HT1080 (cell line): ENCODE measurements at regions not wholly inside any gene's neighbourhood (a gene's known extent, or its start where the extent isn't known, plus 50 kb on each side); places are given as distances from the start of the nearest gene placed in this dataset.
"Not testable (repeated sequence)": the region's sequence is repeated elsewhere in the genome, so short reads cannot be mapped to it uniquely, and the experiment has no call there.

ENCODE experiments used
- DNase-seq: peaks from one replicate; pipeline ENCODE4 v3.0.0-alpha.2; 2015; ENCODE audit warnings: low read depth

DNA sequence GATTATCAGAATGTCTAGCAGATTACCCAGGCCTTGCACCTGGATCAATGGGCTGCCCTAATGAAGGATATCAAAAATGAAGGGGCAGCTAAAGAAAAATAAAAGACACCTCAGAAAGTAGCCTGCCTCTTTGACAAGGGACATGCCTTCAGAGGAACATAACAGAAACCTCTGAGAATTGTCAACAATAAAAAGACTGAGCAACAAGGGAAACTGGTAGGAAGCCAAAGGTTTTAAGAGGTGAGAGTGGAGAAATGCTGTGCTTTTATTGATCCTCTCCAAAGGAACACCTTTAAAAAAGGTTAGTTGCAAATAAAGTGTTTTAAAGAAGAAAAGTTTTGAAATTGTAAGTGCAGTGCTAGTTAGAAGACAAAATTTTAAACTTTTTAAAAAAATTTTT is 187.8 kb upstream of the TTC14 start:
- no peak for DNase-seq

DNA sequence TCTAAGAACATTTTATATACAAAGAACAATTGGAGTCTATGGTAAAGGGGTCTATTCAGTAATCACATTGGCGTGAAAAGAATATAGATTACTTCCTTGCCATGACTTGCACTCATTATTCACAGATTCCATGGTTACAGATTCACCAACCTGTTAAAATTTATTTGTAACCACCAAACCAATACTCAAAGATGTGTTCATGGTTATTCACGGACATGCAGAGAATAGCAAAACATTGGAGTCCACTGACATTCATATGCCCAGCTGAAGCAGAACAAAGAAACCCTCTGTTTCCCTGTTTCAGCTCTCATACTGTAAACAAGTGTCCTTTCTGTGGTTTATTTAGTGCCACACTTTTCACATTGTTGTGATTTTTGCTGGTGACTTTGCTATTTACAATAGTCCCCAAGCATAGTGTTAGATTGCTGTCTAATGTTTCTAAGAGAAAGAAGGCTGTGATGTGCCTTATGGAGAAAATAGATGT is 185.8 kb upstream of the TTC14 start:
- peak; percentile 89 for DNase-seq

DNA sequence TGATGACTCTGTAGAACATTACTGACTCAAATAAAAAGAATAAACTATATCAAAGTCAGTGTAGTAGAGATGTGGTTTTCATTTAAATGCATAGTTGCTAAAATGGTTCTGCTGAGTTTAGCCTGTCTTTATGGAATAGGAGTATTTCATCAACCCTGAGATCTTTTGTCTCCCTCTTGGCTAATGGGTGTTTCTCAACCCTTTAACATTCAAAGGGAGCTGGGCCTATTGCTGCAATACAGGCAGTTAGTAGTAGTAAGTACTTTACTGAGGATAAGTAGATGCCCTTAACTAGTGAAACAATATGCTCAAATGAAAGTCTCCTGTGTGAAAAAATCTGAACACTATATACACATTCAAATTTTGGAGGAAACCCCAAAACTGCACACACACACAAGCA is 184.7 kb upstream of the TTC14 start:
- DNase-seq: no peak

DNA sequence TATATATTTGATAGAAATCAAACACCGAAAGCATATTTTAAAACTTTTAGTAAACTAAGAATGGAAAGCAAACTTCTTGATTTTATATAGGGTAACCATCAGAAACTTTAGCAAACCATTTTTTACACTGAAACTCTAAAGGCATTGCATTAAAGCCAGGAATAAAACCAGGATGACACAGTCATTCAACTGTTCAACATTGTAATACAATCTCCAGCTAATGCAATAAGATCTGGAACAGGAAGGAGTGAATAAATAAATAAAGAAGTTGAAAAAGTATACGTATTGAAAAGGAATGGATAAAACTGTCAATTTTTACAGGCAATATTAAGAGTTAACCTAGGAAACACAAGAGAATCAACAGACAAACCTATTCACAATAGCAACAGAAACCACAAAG is 181.9 kb upstream of the TTC14 start:
- DNase-seq: peak; percentile 46

DNA sequence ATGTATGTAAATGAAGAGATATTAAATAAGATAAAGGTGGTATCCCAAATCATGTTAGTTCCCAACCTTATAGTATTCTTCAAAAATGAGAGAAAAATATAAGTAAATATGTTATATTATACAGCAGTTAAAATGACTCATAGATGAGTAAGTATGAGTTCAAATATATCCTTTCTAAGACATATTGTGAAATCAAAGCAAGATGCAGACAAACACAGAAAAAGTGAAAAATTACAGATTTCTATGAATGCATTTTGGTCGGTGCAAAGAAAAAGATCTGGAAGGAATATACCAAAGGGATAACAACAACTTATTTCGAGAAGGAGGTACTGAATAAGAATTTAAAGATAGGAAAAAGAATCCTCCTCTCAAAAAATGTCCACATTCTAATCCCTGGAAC is 181.2 kb upstream of the TTC14 start:
- peak; percentile 59 for DNase-seq

DNA sequence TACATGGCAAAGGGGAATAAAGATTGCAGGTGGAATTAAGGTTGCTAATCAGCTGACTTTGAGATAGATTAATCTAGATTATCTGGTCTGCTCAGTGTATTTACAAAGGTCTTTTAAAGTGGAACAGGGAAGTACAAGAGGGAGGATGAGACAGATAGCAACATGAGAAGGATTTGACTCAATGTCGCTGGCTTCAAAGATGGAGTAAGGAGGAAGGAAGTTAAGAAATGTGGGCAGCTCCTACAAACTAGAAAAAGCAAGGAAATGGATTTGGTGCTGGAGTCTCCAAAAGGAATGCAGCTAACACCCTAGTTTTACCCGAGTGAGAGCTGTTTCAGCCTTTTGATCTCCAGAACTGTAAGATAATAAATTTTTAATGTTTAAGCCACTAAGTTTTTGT is 180.7 kb upstream of the TTC14 start:
- DNase-seq: peak; percentile 44

DNA sequence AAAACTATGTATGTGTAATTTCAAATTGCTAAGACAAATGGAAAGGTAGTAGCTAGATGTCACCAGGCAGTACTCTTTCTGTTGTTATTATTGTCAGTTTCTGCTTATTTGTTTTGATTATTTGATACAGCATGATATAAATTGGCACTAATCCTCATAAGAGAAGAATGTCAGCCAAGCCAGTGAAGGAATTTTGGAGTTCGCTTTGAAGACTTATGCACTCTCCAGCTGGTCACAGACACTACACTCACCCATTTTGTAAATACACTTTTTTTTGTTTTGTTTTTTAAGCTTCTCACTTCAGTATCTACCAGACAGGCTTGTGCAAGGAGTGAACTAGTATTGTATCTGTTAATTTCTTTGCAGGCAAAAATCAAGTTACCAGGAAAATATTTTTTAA is 180.2 kb upstream of the TTC14 start:
- DNase-seq: no peak

DNA sequence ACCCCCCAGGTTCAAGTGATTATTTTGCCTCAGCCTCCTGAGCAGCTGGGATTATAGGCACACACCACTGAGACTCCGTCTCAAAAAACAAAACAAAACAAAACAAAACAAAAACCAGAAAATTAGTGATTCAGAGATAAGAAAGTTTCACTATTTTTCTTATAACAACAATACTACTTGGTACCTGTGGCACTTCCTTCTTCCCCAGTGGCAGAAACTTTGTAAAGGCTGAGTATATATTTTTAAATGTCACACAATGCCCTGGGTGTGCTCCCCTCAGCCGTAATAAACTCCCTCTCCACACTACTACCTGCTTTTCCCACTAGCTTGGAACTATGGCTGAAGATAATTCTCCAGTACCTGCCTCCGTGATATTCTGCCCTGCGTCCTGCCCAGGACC is 177.7 kb upstream of the TTC14 start:
- DNase-seq: not testable (repeated sequence)

DNA sequence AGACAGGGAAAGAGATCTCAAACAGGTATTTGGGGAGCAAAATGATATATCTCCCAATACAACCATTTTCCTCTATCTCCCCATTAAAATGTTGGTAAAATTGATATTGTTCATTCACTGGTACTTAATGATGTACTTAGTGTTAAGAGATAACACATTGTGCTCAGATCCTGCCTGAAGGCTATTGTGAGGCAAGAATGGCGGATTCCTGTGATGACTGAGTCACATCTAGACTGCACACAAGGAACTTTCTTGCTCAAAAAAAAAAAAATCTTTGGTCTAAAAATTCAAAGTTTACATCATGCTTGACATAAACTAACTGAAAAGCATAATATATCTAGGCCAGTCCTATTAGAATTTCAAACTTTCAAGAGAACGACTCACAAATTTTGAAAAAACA is 171.1 kb upstream of the TTC14 start:
- no peak for DNase-seq

DNA sequence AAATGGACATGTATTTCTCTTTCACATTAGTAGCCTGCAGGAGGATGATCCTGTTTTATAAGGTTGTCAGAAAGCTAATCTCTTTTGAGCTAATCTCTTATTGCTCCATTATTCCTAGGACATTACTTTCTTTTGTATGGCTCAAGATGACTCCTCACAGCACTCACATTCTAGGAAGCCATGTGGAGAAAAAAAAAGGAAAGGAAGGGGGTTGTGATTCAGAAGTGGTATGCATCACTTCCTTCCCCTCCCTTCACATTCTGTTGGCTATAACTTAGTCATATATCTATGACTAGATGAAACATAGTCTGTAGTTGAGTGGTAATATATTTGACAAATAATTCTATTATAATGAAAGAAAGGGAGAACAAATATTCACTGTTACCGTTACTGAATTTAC is 168.8 kb upstream of the TTC14 start:
- DNase-seq: peak; percentile 99

DNA sequence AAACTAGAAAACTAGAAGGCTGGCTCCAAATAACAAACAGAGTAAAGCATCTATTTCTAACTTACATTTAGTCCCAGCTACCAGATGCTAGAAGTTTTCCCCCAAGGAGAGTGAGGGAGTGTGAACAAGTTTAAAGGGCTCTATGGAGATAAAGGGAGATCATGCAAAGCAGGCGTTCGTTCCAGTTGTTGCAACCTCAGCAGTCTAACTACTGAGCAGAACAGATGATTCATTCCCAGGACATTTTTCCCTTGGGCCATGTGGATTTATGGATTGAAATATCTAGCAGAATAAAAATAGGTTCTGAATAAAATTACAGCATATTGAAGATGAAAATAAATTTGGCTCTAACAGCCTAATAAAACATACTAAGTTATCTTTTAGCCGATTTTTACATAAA is 154.8 kb upstream of the TTC14 start:
- no peak for DNase-seq

DNA sequence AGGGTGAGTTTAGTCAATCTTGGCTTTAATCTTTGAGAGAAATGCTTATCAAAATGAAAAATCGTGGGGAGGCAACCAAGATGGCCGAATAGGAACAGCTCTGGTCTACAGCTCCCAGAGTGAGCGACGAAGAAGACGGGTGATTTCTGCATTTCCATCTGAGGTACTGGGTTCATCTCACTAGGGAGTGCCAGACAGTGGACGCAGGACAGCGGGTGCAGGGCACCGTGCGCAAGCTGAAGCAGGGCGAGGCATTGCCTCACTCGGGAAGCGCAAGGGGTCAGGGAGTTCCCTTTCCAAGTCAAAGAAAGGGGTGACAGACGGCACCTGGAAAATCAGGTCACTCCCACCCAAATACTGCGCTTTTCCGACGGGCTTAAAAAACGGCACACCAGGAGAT is 153.6 kb upstream of the TTC14 start:
- DNase-seq: not testable (repeated sequence)

DNA sequence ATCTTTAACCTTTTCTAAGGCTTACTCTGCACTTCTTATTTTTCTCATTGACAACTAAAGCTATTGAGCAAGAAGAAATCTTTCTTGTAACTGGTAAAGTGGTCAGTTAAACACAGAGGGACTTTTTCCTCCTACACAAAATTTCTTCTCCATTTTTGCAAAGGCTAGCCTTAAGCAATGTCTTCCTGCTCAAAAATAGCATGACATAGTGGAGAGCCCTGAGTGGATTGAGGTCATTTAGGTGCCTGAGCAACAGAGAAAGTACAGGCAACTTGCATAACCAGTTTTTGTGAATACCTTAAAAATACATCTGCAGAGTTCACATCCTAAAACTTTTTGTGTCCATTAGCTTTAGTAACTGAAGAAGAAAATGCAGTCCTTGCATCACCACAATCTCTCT is 144.7 kb upstream of the TTC14 start:
- DNase-seq: no peak

DNA sequence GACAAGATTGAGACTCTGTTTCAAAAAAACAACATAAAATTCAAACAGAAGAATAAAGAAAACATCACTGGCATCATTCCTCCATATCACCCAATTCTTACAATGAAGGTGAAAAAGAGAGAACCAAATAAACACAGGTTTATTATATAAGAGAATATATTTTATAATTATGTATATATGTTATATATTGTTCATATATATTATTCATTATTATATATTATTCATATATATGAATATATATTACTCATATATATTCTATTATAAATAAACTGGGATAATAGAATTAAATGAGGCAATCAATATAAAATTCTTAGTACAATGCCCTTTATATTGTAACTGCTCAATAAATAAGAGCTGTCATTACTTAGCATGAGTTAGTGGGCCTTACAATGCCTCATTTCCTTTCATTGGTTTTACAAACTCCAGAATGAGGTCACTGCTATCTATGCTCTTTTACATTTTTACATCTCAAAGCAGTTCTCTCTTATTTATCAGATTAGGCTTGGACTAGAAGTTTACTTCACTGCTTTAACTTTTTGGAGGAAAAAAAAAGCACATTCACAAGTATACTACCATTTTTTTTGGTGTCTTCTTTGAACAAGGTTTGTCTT is 135.5 kb upstream of the TTC14 start:
- peak; percentile 50 for DNase-seq

DNA sequence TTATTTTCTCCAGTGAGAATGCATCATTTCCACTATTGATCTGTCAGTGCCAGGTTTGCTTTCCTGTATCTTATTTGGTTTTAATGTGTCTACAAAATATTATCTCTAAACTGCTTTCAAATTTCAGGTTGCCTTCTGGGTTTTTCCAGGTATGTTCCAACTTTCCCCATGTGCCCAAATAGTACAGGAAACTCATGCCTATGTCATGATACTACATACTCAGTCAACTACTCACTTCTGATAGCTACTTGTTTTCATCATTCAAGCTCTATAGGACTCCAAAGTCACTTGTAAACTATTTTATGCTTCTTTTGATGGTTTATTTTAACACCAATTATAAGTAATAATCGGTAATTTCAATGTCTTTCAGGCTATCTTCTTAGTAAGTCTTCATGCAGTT is 134.8 kb upstream of the TTC14 start:
- peak; percentile 39 for DNase-seq

DNA sequence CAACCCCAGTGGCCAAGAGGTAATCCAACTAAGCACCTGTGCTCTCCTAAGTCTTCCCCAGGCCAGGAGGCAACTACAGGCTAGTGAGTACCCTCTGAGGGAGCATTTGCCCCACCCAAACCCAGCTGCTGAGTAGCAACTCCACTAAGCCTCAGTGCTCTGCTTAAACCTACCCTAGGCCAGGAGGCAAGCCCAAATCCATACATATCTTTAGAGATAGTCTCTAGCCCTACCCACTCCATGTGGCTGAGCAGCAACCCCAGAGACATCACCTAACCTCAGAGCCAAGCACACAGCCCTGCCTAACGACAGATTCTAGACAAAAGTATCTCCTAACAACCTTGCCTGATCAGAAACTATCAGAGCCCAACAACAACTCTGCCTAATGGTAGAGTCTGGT is 132.8 kb upstream of the TTC14 start:
- no peak for DNase-seq

DNA sequence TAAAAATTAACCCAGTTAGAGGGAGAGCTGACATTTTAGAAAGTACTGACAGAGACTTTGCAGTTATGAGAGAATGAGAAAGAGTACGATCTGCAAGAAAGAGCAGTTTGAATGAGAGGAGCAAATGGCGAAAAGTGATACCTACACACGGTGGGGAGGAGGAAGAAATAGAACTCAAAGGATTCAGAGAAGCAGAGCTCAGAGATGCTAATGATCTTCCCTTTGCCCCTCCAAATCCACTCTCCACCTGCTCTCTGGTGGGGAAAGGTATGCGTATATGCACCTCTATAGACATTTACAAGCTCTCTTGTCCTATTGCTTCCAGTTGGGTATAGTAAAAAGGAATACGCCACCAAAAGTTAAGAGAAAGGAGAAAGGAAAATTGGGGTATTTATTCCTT is 123.3 kb upstream of the TTC14 start:
- DNase-seq: no peak

DNA sequence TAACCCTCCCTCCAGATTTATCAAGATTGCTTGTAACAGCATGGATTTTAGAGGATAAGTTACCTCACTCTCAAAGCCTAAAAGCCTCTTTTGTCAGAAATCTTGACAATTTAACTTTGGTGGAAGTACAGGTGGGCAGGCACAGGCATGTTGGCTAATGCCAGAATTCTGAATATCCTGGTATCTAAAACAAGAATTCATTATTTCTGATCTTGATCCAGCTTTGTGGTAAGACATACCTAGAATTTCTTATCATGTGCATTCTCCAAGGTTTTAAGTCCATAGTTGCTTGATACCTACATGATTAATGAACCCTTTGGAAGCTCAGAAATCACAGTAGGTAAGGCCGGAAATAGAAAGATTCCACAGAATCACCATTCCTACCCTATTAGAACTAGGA is 109.9 kb upstream of the TTC14 start:
- DNase-seq: no peak

DNA sequence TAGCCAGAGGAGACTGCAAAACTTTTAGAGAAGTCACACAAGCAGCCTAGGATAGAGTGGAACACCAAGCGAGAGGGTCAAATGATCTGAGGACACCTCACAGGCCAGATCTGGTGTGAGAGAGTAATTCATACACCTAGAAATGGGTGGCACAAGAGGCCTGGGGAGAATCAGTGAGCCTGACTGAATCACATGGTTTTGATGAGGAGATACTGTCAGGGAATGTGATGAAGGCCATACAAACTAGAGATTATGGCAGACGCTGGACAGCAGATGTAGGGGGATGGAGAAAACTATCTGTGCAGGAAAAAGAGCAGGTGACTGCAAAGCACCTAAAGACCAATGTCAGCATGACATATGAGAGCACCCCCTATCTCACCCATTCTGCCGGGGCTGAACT is 105.0 kb upstream of the TTC14 start:
- DNase-seq: no peak

DNA sequence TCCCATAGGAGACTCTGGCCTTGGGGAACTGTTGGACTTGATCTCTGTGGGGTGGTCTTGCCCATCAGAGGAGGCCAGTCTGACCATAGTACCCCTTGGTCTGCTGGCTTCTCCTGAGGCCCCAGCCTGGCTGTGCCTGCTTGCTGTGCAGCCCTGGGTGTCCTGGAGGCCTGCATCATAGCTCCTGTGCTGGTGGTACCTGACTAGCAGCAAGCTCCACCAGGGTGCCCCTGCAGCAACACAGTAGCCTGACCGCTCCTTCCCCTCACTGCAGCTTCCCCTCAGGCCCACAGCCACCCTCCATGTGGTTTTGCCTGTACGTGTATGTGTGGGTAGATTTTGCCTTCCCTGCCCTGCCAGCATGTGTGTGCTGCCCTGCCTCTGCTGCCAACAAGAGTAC is 85.6 kb upstream of the TTC14 start:
- no peak for DNase-seq

DNA sequence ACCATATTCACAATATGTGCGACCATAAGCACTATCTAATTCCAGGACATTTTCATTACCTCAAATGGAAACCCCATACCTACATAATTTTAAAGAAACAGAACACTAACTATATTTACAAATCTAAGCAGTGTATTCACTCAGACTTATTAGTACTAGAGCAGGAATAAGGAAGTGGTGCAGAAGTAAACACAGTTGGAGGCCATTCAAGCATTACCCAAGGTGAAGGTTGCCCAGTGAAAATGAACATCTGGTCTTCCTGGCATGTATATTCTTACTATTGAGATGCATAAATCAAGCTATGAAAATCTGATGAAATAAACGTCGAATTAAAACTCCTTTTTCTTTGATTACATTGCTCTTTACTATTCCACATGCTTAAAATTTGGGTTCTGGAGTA is 78.9 kb upstream of the TTC14 start:
- no peak for DNase-seq

DNA sequence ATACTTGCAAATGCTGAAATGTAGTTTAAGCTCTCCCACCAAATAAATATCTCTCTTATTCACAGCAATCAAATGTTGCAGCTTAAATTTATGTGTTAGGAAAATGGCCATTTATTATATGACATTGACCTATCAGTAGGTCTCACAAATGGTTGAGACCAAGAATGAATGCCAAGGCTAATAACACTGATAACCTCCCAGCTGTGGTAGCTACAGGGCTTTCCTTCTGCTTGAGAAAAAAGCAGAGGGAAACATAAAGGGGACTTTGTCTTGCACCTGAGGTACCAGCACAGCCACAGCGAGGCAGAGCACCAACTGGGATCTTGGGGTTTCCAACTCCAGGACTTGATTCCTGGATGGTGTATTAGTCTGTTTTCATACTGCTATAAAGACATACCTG is 73.1 kb upstream of the TTC14 start:
- DNase-seq: no peak

DNA sequence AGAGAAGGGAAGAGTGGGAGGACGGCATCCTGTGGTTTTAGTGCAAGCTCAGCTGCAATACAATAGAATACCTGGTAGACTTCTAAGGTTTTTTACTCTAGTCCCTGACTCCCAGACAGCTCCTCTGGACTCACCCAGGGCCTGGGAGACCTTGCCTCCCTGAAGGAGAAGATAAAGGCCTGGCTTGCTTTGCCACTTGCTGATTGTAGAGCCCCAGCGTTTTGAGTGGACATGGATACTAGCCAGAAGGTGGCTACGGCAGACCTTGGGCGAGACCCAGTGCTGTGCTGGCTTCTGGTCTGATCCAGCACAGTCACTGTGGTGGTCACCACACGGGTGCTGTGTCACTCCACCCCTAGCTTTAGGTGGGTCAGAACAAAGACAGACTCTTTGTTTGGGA is 72.2 kb upstream of the TTC14 start:
- no peak for DNase-seq

DNA sequence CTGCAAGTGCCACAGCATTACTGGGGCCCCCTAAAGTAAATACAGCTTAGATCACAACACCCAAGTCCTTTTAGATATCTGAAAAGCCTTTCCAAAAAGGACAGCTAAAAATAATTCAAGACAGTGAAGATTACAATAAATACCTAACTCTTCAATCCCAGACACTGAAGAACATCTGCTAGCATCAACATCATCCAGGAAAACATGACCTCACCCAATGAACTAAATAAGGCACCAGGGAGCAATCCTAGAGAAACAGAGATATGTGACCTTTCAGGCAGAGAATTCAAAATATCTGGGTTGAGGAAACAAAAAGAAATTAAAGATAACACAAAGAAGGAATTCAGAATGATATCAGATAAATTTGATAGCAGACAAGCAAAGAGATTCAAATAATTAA is 71.7 kb upstream of the TTC14 start:
- DNase-seq: no peak
